Panc1 (cell line): ENCODE measurements at regions not wholly inside any gene's neighbourhood (a gene's known extent, or its start where the extent isn't known, plus 50 kb on each side); places are given as distances from the start of the nearest gene placed in this dataset.

ENCODE experiments used
- ATAC-seq: fragments of 200-7000 bp; cut with Tn5 transposase; 2 replicates; pipeline ENCODE4 v1.9.1; 2020; ENCODE audit warnings: mild to moderate bottlenecking, moderate library complexity
- BruUV-seq: library from RNA; stranded (reverse); fragments of 400-500 nt; replicated peaks from 2 replicates; lab custom pipeline; 2021; lab: Mats Ljungman, UMichigan
- CTCF ChIA-PET: fragments of 300-600 bp; sonication (Branson Sonifier 250); formaldehyde crosslinking; loops from one replicate; lab custom pipeline; 2022; ENCODE audit warnings: antibody characterized with exemption; lab: Charles Lee
- POLR2A ChIA-PET: fragments of 300-600 bp; sonication (Branson Sonifier 250); formaldehyde crosslinking; loops from one replicate; lab custom pipeline; 2022; ENCODE audit warnings: antibody characterized with exemption; lab: Charles Lee
- DNase-seq: peaks from one replicate; pipeline ENCODE4 v3.0.0-alpha.2; 2010; ENCODE audit warnings: low read depth, low spot score
- H3K27ac ChIP-seq: 2 replicates; pipeline ENCODE4 v1.5.1; 2011; ENCODE audit warnings: mild to moderate bottlenecking, low read length, inconsistent platforms
- H3K27me3 ChIP-seq: fragments of 200-500 bp; sonication (Bioruptor generic); 2 replicates; pipeline ENCODE4 v1.6.0; 2014; ENCODE audit warnings: low read length, inconsistent platforms; ENCODE audit not compliant: control insufficient read depth, insufficient read depth
- H3K36me3 ChIP-seq: fragments of 200-500 bp; sonication (Bioruptor generic); 2 replicates; pipeline ENCODE4 v1.5.1; 2014; ENCODE audit warnings: inconsistent platforms, mild to moderate bottlenecking, low read length, moderate library complexity; ENCODE audit not compliant: control insufficient read depth, insufficient read depth
- H3K4me1 ChIP-seq: 2 replicates; pipeline ENCODE4 v1.5.1; 2011; ENCODE audit warnings: inconsistent platforms, mild to moderate bottlenecking, low read length, moderate library complexity; ENCODE audit not compliant: control insufficient read depth, insufficient read depth
- H3K4me3 ChIP-seq, 2 experiments: 2 replicates each; pipeline ENCODE4 v1.5.1; 2011 to 2012; ENCODE audit warnings: low read depth in 2 of 2, low read length in 2 of 2, mild to moderate bottlenecking in 2 of 2, inconsistent platforms in 1 of 2, moderate library complexity in 1 of 2
- H3K9me3 ChIP-seq: fragments of 200-500 bp; sonication (Bioruptor generic); 2 replicates; pipeline ENCODE4 v1.5.1; 2014; ENCODE audit warnings: low read depth, mild to moderate bottlenecking, inconsistent platforms, low read length, moderate library complexity; ENCODE audit not compliant: control insufficient read depth, insufficient read depth
- CTCF ChIP-seq: fragments of 450-650 bp; IDR thresholded peaks from 2 replicates; pipeline ENCODE4 v1.5.1; 2017; ENCODE audit warnings: mild to moderate bottlenecking
- POLR2AphosphoS5 ChIP-seq: IDR thresholded peaks from 2 replicates; pipeline ENCODE4 v1.6.1; 2012; ENCODE audit warnings: mild to moderate bottlenecking, low read depth, low read length, moderate library complexity
- REST ChIP-seq, 2 experiments: IDR thresholded peaks; 2 replicates each; pipeline ENCODE4 v1.6.1; 2011 to 2012; ENCODE audit warnings: low read depth in 2 of 2, control low read depth in 1 of 2, low read length in 1 of 2, mild to moderate bottlenecking in 1 of 2, moderate library complexity in 1 of 2; ENCODE audit not compliant: insufficient read depth in 1 of 2
- SIN3A ChIP-seq: IDR thresholded peaks from 2 replicates; pipeline ENCODE4 v1.6.1; 2012; ENCODE audit warnings: low read depth, mild to moderate bottlenecking, low read length, moderate library complexity, borderline replicate concordance; ENCODE audit not compliant: insufficient read depth
- TCF7L2 ChIP-seq: IDR thresholded peaks from 2 replicates; pipeline ENCODE4 v1.6.1; 2011; ENCODE audit warnings: mild to moderate bottlenecking, low read depth, low read length, inconsistent platforms
- in situ Hi-C: cut with HindIII; loops from 2 replicates; pipeline ENCODE4 v1.10.0; 2016; ENCODE audit warnings: low sequenced_read_pairs, low pct_unique_long_range_greater_than_20kb
- intact Hi-C: fragments of 100-400 bp; cut with micrococcal nuclease; formaldehyde crosslinking; loops from one replicate; pipeline ENCODE4 v1.10.0; 2022; ENCODE audit not compliant: unreplicated experiment

GRCh38 chr6:66429210-66429609, 722.2 kb upstream of the EYS start:
- intact Hi-C loops (no loop called here), in situ Hi-C loops (no loop called here)
- Histone ChIP-seq H3K27ac (no peak overlapping the region), H3K36me3 (no peaks in the 10 kb centered on the region), H3K4me1 (no peaks in the 10 kb centered on the region), H3K9me3 (no peaks in the 10 kb centered on the region), H3K27me3 (no peaks in the 10 kb centered on the region), H3K4me3 (no peak overlapping the region)
- ChIA-PET POLR2A (interaction anchor here (1.0 kb wide), 1 partner anchor 41 kb away, joined by 4 read pairs; no protein-coding TSS in a partner anchor), CTCF (no interaction called here)
- DNase-seq (no peak), ATAC-seq (no peak)
- TF ChIP-seq CTCF (no peak), TCF7L2 (no peak), POLR2AphosphoS5 (no peak), SIN3A (no peak), REST (IDR thresholded peaks at IDR 0.05; ENCODE audit: insufficient read depth in 1 of 2, low read depth in 2 of 2, low read length in 1 of 2) (no peak)
- BruUV-seq, result no TSS peak

GRCh38 chr6:66423047-66423446, 716.0 kb upstream of the EYS start:
- ChIA-PET CTCF (no interaction called here), POLR2A (no interaction called here)
- Histone ChIP-seq H3K27me3 (no peaks in the 10 kb centered on the region), H3K4me1 (no peaks in the 10 kb centered on the region), H3K36me3 (no peaks in the 10 kb centered on the region), H3K4me3 (no peak overlapping the region), H3K9me3 (no peaks in the 10 kb centered on the region; the same call in 1 of the 2 replicates), H3K27ac (no peak overlapping the region)
- no peak for ATAC-seq
- intact Hi-C loops (no loop called here), in situ Hi-C loops (no loop called here)
- DNase-seq, result no peak
- TF ChIP-seq TCF7L2 (no peak), SIN3A (no peak), REST (IDR thresholded peaks at IDR 0.05; ENCODE audit: insufficient read depth in 1 of 2, low read depth in 2 of 2, low read length in 1 of 2) (no peak), POLR2AphosphoS5 (no peak), CTCF (no peak)
- no TSS peak for BruUV-seq
